ENCODE measurements at regions not wholly inside any gene's neighbourhood (a gene's known extent, or its start where the extent isn't known, plus 50 kb on each side); places are given as distances from the start of the nearest gene placed in this dataset.
A peak's percentile ranks its signal among the peaks of the same experiment; 100 is the strongest.

GRCh38 chr3:29065211-29065785, 215.6 kb upstream of the RBMS3 start:
- DNase-seq, result no peak

GRCh38 chr3:29067007-29067406, 213.9 kb upstream of the RBMS3 start:
- DNase-seq, result no peak

GRCh38 chr3:29070959-29071634, 209.8 kb upstream of the RBMS3 start:
- no peak for DNase-seq

- DNase-seq, result no peak
Measured at GRCh38 chr3:29072611-29073010, 208.3 kb upstream of the RBMS3 start.

GRCh38 chr3:29077356-29077755, 203.5 kb upstream of the RBMS3 start:
- DNase-seq, result no peak

GRCh38 chr3:29079358-29079757, 201.5 kb upstream of the RBMS3 start:
- DNase-seq, result no peak

- DNase-seq, result no peak
Measured at GRCh38 chr3:29080967-29081366, 199.9 kb upstream of the RBMS3 start.

- DNase-seq, result no peak
Measured at GRCh38 chr3:29083081-29083480, 197.8 kb upstream of the RBMS3 start.

GRCh38 chr3:29083676-29084075, 197.2 kb upstream of the RBMS3 start:
- DNase-seq, result no peak

GRCh38 chr3:29088579-29088978, 192.3 kb upstream of the RBMS3 start:
- DNase-seq, result no peak

GRCh38 chr3:29090912-29091597, 189.8 kb upstream of the RBMS3 start:
- no peak for DNase-seq

GRCh38 chr3:29091599-29092189, 189.2 kb upstream of the RBMS3 start:
- no peak for DNase-seq

- no peak for DNase-seq
Measured at GRCh38 chr3:29092348-29092747, 188.5 kb upstream of the RBMS3 start.

GRCh38 chr3:29099296-29099695, 181.6 kb upstream of the RBMS3 start:
- peak; percentile 8 for DNase-seq

- no peak for DNase-seq
Measured at GRCh38 chr3:29099775-29100174, 181.1 kb upstream of the RBMS3 start.

- no peak for DNase-seq
Measured at GRCh38 chr3:29100292-29100691, 180.6 kb upstream of the RBMS3 start.

GRCh38 chr3:29128001-29128400, 152.9 kb upstream of the RBMS3 start:
- no peak for DNase-seq

- DNase-seq, result no peak
Measured at GRCh38 chr3:29137601-29138000, 143.3 kb upstream of the RBMS3 start.

- no peak for DNase-seq
Measured at GRCh38 chr3:29138171-29138570, 142.7 kb upstream of the RBMS3 start.

GRCh38 chr3:29140666-29141065, 140.2 kb upstream of the RBMS3 start:
- no peak for DNase-seq

- DNase-seq, result no peak
Measured at GRCh38 chr3:29141197-29141917, 139.5 kb upstream of the RBMS3 start.

GRCh38 chr3:29141918-29142275, 139.0 kb upstream of the RBMS3 start:
- DNase-seq, result no peak

GRCh38 chr3:29143151-29143550, 137.7 kb upstream of the RBMS3 start:
- no peak for DNase-seq
